HG03565 (cell line): ENCODE measurements at regions not wholly inside any gene's neighbourhood (a gene's known extent, or its start where the extent isn't known, plus 50 kb on each side); places are given as distances from the start of the nearest gene placed in this dataset.

Experiments used
- ATAC-seq: cut with Tn5 transposase; IDR thresholded peaks from one replicate; pipeline ENCODE4 v1.9.1; 2021; ENCODE audit warnings: mild to moderate bottlenecking, moderate library complexity; ENCODE audit not compliant: unreplicated experiment

- no peak for ATAC-seq
These were observed 199.5 kb upstream of the NFE2L3 start for GRCh38 chr7:25952261-25953057.

- no peak for ATAC-seq
These were observed 198.1 kb upstream of the NFE2L3 start for GRCh38 chr7:25953859-25954258.

GRCh38 chr7:25954395-25954794, 197.6 kb upstream of the NFE2L3 start:
- no peak for ATAC-seq

- no peak for ATAC-seq
These were observed 192.7 kb upstream of the NFE2L3 start for GRCh38 chr7:25959168-25959734.

- ATAC-seq, result no peak
These were observed 188.3 kb upstream of the NFE2L3 start for GRCh38 chr7:25963733-25964132.

GRCh38 chr7:25964483-25964991, 187.5 kb upstream of the NFE2L3 start:
- no peak for ATAC-seq

- ATAC-seq, result no peak
These were observed 186.4 kb upstream of the NFE2L3 start for GRCh38 chr7:25965405-25966123.

GRCh38 chr7:25966469-25966868, 185.5 kb upstream of the NFE2L3 start:
- ATAC-seq, result no peak

GRCh38 chr7:25967278-25968204, 184.5 kb upstream of the NFE2L3 start:
- peak; percentile 27 for ATAC-seq

GRCh38 chr7:25968205-25968993, 183.6 kb upstream of the NFE2L3 start:
- ATAC-seq, result peak; percentile 59

GRCh38 chr7:25970356-25970755, 181.6 kb upstream of the NFE2L3 start:
- no peak for ATAC-seq

GRCh38 chr7:25970911-25971310, 181.1 kb upstream of the NFE2L3 start:
- no peak for ATAC-seq

GRCh38 chr7:25976630-25977029, 175.4 kb upstream of the NFE2L3 start:
- ATAC-seq, result no peak

- ATAC-seq, result no peak
These were observed 173.5 kb upstream of the NFE2L3 start for GRCh38 chr7:25978466-25978865.

- no peak for ATAC-seq
These were observed 172.4 kb upstream of the NFE2L3 start for GRCh38 chr7:25979605-25980004.

GRCh38 chr7:25982684-25983083, 169.3 kb upstream of the NFE2L3 start:
- ATAC-seq, result no peak

- ATAC-seq, result no peak
These were observed 166.8 kb upstream of the NFE2L3 start for GRCh38 chr7:25985196-25985595.

- no peak for ATAC-seq
These were observed 163.4 kb upstream of the NFE2L3 start for GRCh38 chr7:25988640-25989039.

- ATAC-seq, result no peak
These were observed 162.8 kb upstream of the NFE2L3 start for GRCh38 chr7:25989140-25989705.
